ENCODE measurements at regions not wholly inside any gene's neighbourhood (a gene's known extent, or its start where the extent isn't known, plus 50 kb on each side); places are given as distances from the start of the nearest gene placed in this dataset.

GRCh38 chr17:62867303-62867702 is 59.2 kb upstream of the MARCHF10 start:
- TF ChIP-seq, protein P1, sequence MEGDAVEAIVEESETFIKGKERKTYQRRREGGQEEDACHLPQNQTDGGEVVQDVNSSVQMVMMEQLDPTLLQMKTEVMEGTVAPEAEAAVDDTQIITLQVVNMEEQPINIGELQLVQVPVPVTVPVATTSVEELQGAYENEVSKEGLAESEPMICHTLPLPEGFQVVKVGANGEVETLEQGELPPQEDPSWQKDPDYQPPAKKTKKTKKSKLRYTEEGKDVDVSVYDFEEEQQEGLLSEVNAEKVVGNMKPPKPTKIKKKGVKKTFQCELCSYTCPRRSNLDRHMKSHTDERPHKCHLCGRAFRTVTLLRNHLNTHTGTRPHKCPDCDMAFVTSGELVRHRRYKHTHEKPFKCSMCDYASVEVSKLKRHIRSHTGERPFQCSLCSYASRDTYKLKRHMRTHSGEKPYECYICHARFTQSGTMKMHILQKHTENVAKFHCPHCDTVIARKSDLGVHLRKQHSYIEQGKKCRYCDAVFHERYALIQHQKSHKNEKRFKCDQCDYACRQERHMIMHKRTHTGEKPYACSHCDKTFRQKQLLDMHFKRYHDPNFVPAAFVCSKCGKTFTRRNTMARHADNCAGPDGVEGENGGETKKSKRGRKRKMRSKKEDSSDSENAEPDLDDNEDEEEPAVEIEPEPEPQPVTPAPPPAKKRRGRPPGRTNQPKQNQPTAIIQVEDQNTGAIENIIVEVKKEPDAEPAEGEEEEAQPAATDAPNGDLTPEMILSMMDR (IDR thresholded peaks at IDR 0.05; ENCODE audit: low read depth, low read length) = no peak
- TF ChIP-seq EZH2phosphoT487 (IDR thresholded peaks at IDR 0.05; ENCODE audit: low read depth) = no peak
